ENCODE measurements at regions not wholly inside any gene's neighbourhood (a gene's known extent, or its start where the extent isn't known, plus 50 kb on each side); places are given as distances from the start of the nearest gene placed in this dataset.
"Not testable (repeated sequence)": the region's sequence is repeated elsewhere in the genome, so short reads cannot be mapped to it uniquely, and the experiment has no call there.

DNA sequence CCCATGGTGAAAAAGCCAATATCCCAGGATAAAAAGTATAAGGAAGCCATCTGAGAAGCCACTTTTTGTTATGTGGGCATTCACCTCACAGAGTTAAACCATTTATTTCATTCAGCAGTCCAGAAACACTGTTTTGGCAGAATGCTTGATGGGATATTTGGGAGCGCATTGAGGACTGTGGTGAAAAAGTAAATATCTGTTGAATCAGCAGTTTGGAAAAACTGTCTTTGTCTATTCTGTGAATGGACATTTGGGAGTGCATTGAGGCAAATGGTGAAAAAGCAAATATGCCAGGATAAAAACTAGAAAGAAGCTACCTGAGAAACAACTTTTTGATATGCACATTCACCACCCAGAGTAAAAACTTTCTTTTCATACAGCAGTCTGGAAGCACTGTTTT lies 276.2 kb upstream of the TRIM48 start:
- Histone ChIP-seq H3K9me3 (ENCODE audit: control insufficient read depth in 4 of 4, low read length in 3 of 4) (peaks cover 1 to 34% (median 14%) of the 10 kb centered on the region in 4 donors), H3K4me3 (ENCODE audit: low read depth in 1 of 3, low read length in 3 of 3) (peak overlapping the region in 1 of 3 donors; percentile 9), H3K27ac (ENCODE audit: low read depth in 1 of 2, low read length in 2 of 2) (no peak overlapping the region), H3K27me3 (ENCODE audit: control insufficient read depth in 4 of 4, insufficient read depth in 4 of 4, low read length in 3 of 4) (no peaks in the 10 kb centered on the region), H3K9ac (ENCODE audit: low read depth in 1 of 2, low read length in 2 of 2) (no peak overlapping the region), H3K4me1 (ENCODE audit: control insufficient read depth in 4 of 4, insufficient read depth in 4 of 4, low read length in 3 of 4) (no peaks in the 10 kb centered on the region), H3K36me3 (ENCODE audit: control insufficient read depth in 4 of 4, insufficient read depth in 3 of 4, low read depth in 1 of 4, low read length in 3 of 4) (peaks cover 0 to 2% (median 0%) of the 10 kb centered on the region in 4 donors)
- DNase-seq (ENCODE audit: low spot score), result no peak
- WGBS, result 83% methylated on average over 1 of the region's 1 CpG
- TF ChIP-seq REST (IDR thresholded peaks at IDR 0.05) (no peak), GABPA (IDR thresholded peaks at IDR 0.05 in 1 of 2, conservative IDR thresholded peaks at IDR 0.05 in 1 of 2) (no peak), ZBTB33 (IDR thresholded peaks at IDR 0.05) (no peak), SP1 (IDR thresholded peaks at IDR 0.05) (no peak), HNF4A (conservative IDR thresholded peaks at IDR 0.05) (no peak), TAF1 (conservative IDR thresholded peaks at IDR 0.05) (no peak), NR2F2 (IDR thresholded peaks at IDR 0.05) (no peak), FOXA2 (IDR thresholded peaks at IDR 0.05) (no peak)
- TF ChIP-seq, protein P1, sequence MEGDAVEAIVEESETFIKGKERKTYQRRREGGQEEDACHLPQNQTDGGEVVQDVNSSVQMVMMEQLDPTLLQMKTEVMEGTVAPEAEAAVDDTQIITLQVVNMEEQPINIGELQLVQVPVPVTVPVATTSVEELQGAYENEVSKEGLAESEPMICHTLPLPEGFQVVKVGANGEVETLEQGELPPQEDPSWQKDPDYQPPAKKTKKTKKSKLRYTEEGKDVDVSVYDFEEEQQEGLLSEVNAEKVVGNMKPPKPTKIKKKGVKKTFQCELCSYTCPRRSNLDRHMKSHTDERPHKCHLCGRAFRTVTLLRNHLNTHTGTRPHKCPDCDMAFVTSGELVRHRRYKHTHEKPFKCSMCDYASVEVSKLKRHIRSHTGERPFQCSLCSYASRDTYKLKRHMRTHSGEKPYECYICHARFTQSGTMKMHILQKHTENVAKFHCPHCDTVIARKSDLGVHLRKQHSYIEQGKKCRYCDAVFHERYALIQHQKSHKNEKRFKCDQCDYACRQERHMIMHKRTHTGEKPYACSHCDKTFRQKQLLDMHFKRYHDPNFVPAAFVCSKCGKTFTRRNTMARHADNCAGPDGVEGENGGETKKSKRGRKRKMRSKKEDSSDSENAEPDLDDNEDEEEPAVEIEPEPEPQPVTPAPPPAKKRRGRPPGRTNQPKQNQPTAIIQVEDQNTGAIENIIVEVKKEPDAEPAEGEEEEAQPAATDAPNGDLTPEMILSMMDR (IDR thresholded peaks at IDR 0.05; ENCODE audit: low read depth, low read length, missing input control), result no peak

DNA sequence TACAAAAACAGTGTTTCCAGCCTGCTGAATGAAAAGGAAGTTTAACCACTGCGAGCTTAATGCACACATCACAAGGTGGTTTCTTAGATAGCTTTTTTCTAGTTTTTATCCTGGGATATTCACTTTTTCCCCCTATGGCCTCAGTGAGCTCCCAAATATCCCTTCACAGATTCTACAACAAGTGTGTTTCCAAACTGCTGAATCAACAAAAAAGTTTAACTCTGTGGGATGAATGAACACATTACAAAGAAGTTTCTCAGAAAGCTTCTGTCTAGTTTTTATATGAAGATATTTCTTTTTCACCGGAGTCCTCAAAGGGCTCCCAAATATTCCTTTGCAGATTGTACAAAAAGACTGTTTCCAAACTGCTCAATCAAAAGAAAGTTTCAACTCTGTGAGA lies 233.1 kb upstream of the TRIM48 start:
- 61% methylated on average over 2 of the region's 2 CpGs for WGBS
- not testable (repeated sequence) for H3K4me1 ChIP-seq (ENCODE audit: control insufficient read depth in 4 of 4, insufficient read depth in 4 of 4, low read length in 3 of 4); H3K27ac ChIP-seq (ENCODE audit: low read depth in 1 of 2, low read length in 2 of 2); H3K9ac ChIP-seq (ENCODE audit: low read depth in 1 of 2, low read length in 2 of 2); H3K36me3 ChIP-seq (ENCODE audit: control insufficient read depth in 4 of 4, insufficient read depth in 3 of 4, low read depth in 1 of 4, low read length in 3 of 4); H3K4me3 ChIP-seq (ENCODE audit: low read depth in 1 of 3, low read length in 3 of 3); H3K27me3 ChIP-seq (ENCODE audit: control insufficient read depth in 4 of 4, insufficient read depth in 4 of 4, low read length in 3 of 4); DNase-seq (ENCODE audit: low spot score)
- peaks cover 6 to 48% (median 25%) of the 10 kb centered on the region in 4 donors for H3K9me3 ChIP-seq (ENCODE audit: control insufficient read depth in 4 of 4, low read length in 3 of 4)

- no peak overlapping the region for H3K27ac ChIP-seq (ENCODE audit: low read depth in 1 of 2, low read length in 2 of 2)
- no peaks in the 10 kb centered on the region for H3K27me3 ChIP-seq (ENCODE audit: control insufficient read depth in 4 of 4, insufficient read depth in 4 of 4, low read length in 3 of 4)
- no peak overlapping the region for H3K4me3 ChIP-seq (ENCODE audit: low read depth in 1 of 3, low read length in 3 of 3)
- H3K9ac ChIP-seq (ENCODE audit: low read depth in 1 of 2, low read length in 2 of 2), result no peak overlapping the region
- H3K36me3 ChIP-seq (ENCODE audit: control insufficient read depth in 4 of 4, insufficient read depth in 3 of 4, low read depth in 1 of 4, low read length in 3 of 4), result no peaks in the 10 kb centered on the region
- no peak for DNase-seq (ENCODE audit: low spot score)
- H3K9me3 ChIP-seq (ENCODE audit: control insufficient read depth in 4 of 4, low read length in 3 of 4), result peaks cover 14 to 63% (median 17%) of the 10 kb centered on the region in 4 donors
- no peaks in the 10 kb centered on the region for H3K4me1 ChIP-seq (ENCODE audit: control insufficient read depth in 4 of 4, insufficient read depth in 4 of 4, low read length in 3 of 4)
- no peak for TF ChIP-seq TAF1 (conservative IDR thresholded peaks at IDR 0.05)
- TF ChIP-seq YY1 (IDR thresholded peaks at IDR 0.05), result no peak
- no peak for TF ChIP-seq RAD21 (IDR thresholded peaks at IDR 0.05)
- no peak for TF ChIP-seq HNF4A (conservative IDR thresholded peaks at IDR 0.05)
- TF ChIP-seq, protein P1 (IDR thresholded peaks at IDR 0.05; ENCODE audit: low read depth, low read length, missing input control), result no peak
- TF ChIP-seq HNF4G (IDR thresholded peaks at IDR 0.05), result no peak
- no peak for TF ChIP-seq JUND (IDR thresholded peaks at IDR 0.05)
- TF ChIP-seq EGR1 (IDR thresholded peaks at IDR 0.05; ENCODE audit: low read depth in 2 of 2), result no peak
- TF ChIP-seq MAX (IDR thresholded peaks at IDR 0.05), result no peak
- no peak for TF ChIP-seq ZBTB33 (IDR thresholded peaks at IDR 0.05)
These were observed 207.2 kb upstream of the TRIM48 start for GRCh38 chr11:55054723-55055122.
